ENCODE measurements at regions not wholly inside any gene's neighbourhood (a gene's known extent, or its start where the extent isn't known, plus 50 kb on each side); places are given as distances from the start of the nearest gene placed in this dataset.
A peak's percentile ranks its signal among the peaks of the same experiment; 100 is the strongest.

- Mint-ChIP-seq H3K4me3 (ENCODE audit: unreplicated experiment) (no peak overlapping the region), H3K27ac (ENCODE audit: unreplicated experiment) (no peak overlapping the region), H3K4me1 (ENCODE audit: low read depth) (no peaks in the 10 kb centered on the region), H3K27me3 (ENCODE audit: low read depth) (no peaks in the 10 kb centered on the region), H3K36me3 (ENCODE audit: low read depth) (no peaks in the 10 kb centered on the region), H3K9me3 (ENCODE audit: low read depth) (no peaks in the 10 kb centered on the region)
- no peak for DNase-seq (ENCODE audit: low spot score)
- TF ChIP-seq, protein P1, sequence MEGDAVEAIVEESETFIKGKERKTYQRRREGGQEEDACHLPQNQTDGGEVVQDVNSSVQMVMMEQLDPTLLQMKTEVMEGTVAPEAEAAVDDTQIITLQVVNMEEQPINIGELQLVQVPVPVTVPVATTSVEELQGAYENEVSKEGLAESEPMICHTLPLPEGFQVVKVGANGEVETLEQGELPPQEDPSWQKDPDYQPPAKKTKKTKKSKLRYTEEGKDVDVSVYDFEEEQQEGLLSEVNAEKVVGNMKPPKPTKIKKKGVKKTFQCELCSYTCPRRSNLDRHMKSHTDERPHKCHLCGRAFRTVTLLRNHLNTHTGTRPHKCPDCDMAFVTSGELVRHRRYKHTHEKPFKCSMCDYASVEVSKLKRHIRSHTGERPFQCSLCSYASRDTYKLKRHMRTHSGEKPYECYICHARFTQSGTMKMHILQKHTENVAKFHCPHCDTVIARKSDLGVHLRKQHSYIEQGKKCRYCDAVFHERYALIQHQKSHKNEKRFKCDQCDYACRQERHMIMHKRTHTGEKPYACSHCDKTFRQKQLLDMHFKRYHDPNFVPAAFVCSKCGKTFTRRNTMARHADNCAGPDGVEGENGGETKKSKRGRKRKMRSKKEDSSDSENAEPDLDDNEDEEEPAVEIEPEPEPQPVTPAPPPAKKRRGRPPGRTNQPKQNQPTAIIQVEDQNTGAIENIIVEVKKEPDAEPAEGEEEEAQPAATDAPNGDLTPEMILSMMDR (IDR thresholded peaks at IDR 0.05), result peak; percentile 23
Measured at GRCh38 chr2:5121642-5122041, 570.5 kb upstream of the SOX11 start.

DNA sequence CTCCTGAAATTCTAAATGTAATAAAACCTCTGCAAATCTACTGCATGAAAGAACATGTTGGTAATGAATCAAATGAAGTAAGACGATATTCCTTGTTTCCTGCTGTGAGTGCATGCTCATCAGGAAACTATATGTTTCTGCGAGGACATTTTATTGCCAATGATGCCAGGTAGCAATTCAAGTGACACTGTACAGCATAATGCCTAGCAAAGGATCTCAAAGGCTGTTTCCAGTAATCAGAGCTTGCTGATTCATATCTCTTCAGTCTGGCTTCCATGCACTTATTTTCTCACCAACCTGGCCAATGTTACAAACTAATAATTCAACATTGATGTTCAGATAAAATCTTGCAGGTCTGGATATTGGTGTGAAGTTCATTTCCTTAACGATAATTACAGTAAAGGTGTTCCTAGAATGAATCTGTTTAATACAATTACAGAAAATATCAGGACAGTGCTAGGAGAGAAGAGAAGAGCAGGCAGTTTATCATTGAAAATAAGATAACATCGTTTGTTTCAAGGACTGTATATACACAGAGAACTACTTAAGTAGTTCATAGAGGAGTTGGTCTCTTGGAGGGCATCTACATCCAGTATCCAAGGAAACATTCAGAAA, 568.5 kb upstream of the SOX11 start:
- Mint-ChIP-seq H3K27me3 (ENCODE audit: low read depth) (no peaks in the 10 kb centered on the region), H3K4me3 (ENCODE audit: unreplicated experiment) (no peak overlapping the region), H3K36me3 (ENCODE audit: low read depth) (no peaks in the 10 kb centered on the region), H3K9me3 (ENCODE audit: low read depth) (no peaks in the 10 kb centered on the region), H3K27ac (ENCODE audit: unreplicated experiment) (no peak overlapping the region), H3K4me1 (ENCODE audit: low read depth) (no peaks in the 10 kb centered on the region)
- no peak for DNase-seq (ENCODE audit: low spot score)
- TF ChIP-seq, protein P1 (IDR thresholded peaks at IDR 0.05), result no peak

DNA sequence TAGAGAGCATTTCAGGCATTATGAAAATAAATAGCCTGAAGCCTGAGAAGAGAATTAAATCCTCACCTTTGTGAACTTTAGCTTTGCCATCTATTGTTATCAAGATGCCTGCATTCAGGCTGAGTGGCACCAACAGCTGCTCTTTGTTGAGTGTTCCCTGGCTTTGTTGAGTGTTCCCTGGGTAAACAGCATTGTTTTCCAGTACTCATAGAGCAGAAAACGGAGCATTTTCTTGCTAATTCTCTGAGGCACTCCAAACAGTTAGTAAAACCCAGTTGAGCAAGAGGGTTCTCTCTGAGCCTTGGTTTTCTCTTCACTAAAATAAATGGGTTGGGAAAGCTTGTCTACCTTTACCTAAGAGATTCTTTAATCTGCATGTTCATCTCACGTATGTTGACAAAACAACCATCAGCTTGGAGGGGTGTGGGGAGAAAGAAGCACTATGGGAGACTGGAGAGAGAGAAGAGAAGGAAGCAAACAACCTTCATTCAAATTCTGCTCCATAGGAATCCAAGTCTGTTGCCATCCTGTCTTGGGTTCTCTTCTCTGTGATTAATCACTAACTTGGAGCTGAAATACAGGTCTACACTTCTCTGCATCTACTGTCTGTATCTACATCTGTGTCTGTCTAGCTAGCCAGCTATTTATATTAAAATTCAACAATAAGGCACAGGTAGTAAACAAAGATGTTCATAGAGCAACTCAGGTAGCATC, 567.0 kb upstream of the SOX11 start:
- Mint-ChIP-seq H3K36me3 (ENCODE audit: low read depth) (no peaks in the 10 kb centered on the region), H3K27me3 (ENCODE audit: low read depth) (no peaks in the 10 kb centered on the region), H3K4me3 (ENCODE audit: unreplicated experiment) (no peak overlapping the region)

DNA sequence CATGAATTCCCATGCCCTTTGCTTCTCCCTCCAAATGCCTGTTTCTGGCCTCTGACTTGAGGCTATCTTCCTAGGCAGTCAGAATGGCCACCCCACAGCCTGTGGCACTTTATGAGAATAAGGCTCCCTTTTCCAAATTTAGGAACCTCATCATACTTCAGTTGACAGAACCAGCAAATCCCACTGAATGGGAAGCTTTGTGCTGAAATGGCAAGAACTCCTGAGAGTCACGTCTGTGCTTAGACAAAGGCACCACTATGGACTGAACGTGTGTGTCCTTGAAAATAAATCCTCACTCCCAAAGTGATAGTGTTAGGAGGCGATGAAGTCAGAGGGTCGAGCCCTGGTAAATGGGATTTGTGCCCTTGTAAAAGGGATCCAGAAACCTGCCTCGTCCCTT, 559.9 kb upstream of the SOX11 start:
- Mint-ChIP-seq H3K9me3 (ENCODE audit: low read depth) (peaks cover 3% of the 10 kb centered on the region), H3K27me3 (ENCODE audit: low read depth) (no peaks in the 10 kb centered on the region), H3K4me3 (ENCODE audit: unreplicated experiment) (no peak overlapping the region), H3K27ac (ENCODE audit: unreplicated experiment) (no peak overlapping the region), H3K36me3 (ENCODE audit: low read depth) (no peaks in the 10 kb centered on the region), H3K4me1 (ENCODE audit: low read depth) (no peaks in the 10 kb centered on the region)
- TF ChIP-seq, protein P1 (IDR thresholded peaks at IDR 0.05), result no peak
- DNase-seq (ENCODE audit: low spot score), result no peak

More for the DNA sequence above, 567.0 kb upstream of the SOX11 start:
- Mint-ChIP-seq H3K4me1 (ENCODE audit: low read depth) (no peaks in the 10 kb centered on the region), H3K27ac (ENCODE audit: unreplicated experiment) (no peak overlapping the region), H3K9me3 (ENCODE audit: low read depth) (no peaks in the 10 kb centered on the region)
- TF ChIP-seq, protein P1 (IDR thresholded peaks at IDR 0.05), result no peak
- no peak for DNase-seq (ENCODE audit: low spot score)

DNA sequence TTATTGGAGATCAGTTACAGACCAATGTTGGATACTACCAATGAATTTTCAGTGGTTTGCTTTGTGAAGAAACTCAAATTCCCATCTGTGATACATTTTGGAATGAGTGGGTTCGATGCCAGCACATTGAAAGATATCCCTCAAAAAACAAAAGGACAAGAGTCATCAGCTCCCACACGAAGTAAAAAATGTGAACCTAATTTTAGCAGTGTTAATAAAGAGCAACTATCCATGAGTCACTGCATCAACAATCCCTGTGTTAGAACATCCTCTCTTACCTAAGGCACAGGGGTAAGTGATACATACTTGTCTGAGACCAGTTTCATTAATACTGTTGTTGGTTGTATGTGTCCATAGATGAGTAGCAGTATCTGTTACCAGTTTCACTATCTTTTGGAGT, 551.8 kb upstream of the SOX11 start:
- Mint-ChIP-seq H3K27me3 (ENCODE audit: low read depth) (no peaks in the 10 kb centered on the region), H3K36me3 (ENCODE audit: low read depth) (no peaks in the 10 kb centered on the region), H3K27ac (ENCODE audit: unreplicated experiment) (no peak overlapping the region), H3K4me1 (ENCODE audit: low read depth) (peaks cover 6% of the 10 kb centered on the region), H3K9me3 (ENCODE audit: low read depth) (no peaks in the 10 kb centered on the region), H3K4me3 (ENCODE audit: unreplicated experiment) (no peak overlapping the region)
- TF ChIP-seq, protein P1 (IDR thresholded peaks at IDR 0.05), result no peak
- no peak for DNase-seq (ENCODE audit: low spot score)
